ENCODE measurements at regions not wholly inside any gene's neighbourhood (a gene's known extent, or its start where the extent isn't known, plus 50 kb on each side); places are given as distances from the start of the nearest gene placed in this dataset.
A peak's percentile ranks its signal among the peaks of the same experiment; 100 is the strongest.

- no peak for DNase-seq
- FAIRE-seq, result no peak
- no peak overlapping the region for H3K4me3 ChIP-seq (ENCODE audit: low read depth in 1 of 3, low read length in 3 of 3)
- no peaks in the 10 kb centered on the region for H3K9me3 ChIP-seq (ENCODE audit: control insufficient read depth in 2 of 2, insufficient read depth in 1 of 2, low read depth in 1 of 2, low read length in 1 of 2)
- no peak overlapping the region for H3K27ac ChIP-seq (ENCODE audit: low read depth in 1 of 3, low read length in 2 of 3)
- H3K36me3 ChIP-seq (ENCODE audit: control insufficient read depth in 3 of 3, insufficient read depth in 2 of 3, low read depth in 1 of 3, low read length in 3 of 3), result no peaks in the 10 kb centered on the region
- peaks cover 0 to 3% (median 0%) of the 10 kb centered on the region in 3 donors for H3K27me3 ChIP-seq (ENCODE audit: control insufficient read depth in 3 of 3, insufficient read depth in 3 of 3, low read length in 3 of 3)
- no peaks in the 10 kb centered on the region for H3K4me1 ChIP-seq (ENCODE audit: control insufficient read depth in 3 of 3, insufficient read depth in 2 of 3, low read depth in 1 of 3, low read length in 2 of 3)
These were observed 70.1 kb upstream of the SLCO3A1 start for GRCh38 chr15:91783451-91783850.

- Histone ChIP-seq H3K27ac (ENCODE audit: low read depth in 1 of 3, low read length in 2 of 3) (no peak overlapping the region), H3K4me3 (ENCODE audit: low read depth in 1 of 3, low read length in 3 of 3) (no peak overlapping the region), H3K36me3 (ENCODE audit: control insufficient read depth in 3 of 3, insufficient read depth in 2 of 3, low read depth in 1 of 3, low read length in 3 of 3) (no peaks in the 10 kb centered on the region), H3K4me1 (ENCODE audit: control insufficient read depth in 3 of 3, insufficient read depth in 2 of 3, low read depth in 1 of 3, low read length in 2 of 3) (no peaks in the 10 kb centered on the region), H3K9me3 (ENCODE audit: control insufficient read depth in 2 of 2, insufficient read depth in 1 of 2, low read depth in 1 of 2, low read length in 1 of 2) (no peaks in the 10 kb centered on the region), H3K27me3 (ENCODE audit: control insufficient read depth in 3 of 3, insufficient read depth in 3 of 3, low read length in 3 of 3) (peaks cover 0 to 3% (median 0%) of the 10 kb centered on the region in 3 donors)
- WGBS, 3 donors, result 90 to 92% (median 91%) methylated on average over 4 of the region's 4 CpGs
- DNase-seq, result no peak
- FAIRE-seq, result no peak
These were observed 68.4 kb upstream of the SLCO3A1 start for GRCh38 chr15:91784973-91785709.

- Histone ChIP-seq H3K4me1 (ENCODE audit: control insufficient read depth in 3 of 3, insufficient read depth in 2 of 3, low read depth in 1 of 3, low read length in 2 of 3) (no peaks in the 10 kb centered on the region), H3K27ac (ENCODE audit: low read depth in 1 of 3, low read length in 2 of 3) (no peak overlapping the region), H3K9me3 (ENCODE audit: control insufficient read depth in 2 of 2, insufficient read depth in 1 of 2, low read depth in 1 of 2, low read length in 1 of 2) (no peaks in the 10 kb centered on the region), H3K27me3 (ENCODE audit: control insufficient read depth in 3 of 3, insufficient read depth in 3 of 3, low read length in 3 of 3) (peaks cover 0 to 3% (median 0%) of the 10 kb centered on the region in 3 donors), H3K4me3 (ENCODE audit: low read depth in 1 of 3, low read length in 3 of 3) (no peak overlapping the region), H3K36me3 (ENCODE audit: control insufficient read depth in 3 of 3, insufficient read depth in 2 of 3, low read depth in 1 of 3, low read length in 3 of 3) (no peaks in the 10 kb centered on the region)
- DNase-seq (peak in 1 of 2 donors; percentile 2), FAIRE-seq (no peak)
- WGBS, 3 donors, result 13 to 59% (median 28%) methylated on average over 7 of the region's 7 CpGs
These were observed 66.3 kb upstream of the SLCO3A1 start for GRCh38 chr15:91787198-91787597.

GRCh38 chr15:91789136-91789535, 64.4 kb upstream of the SLCO3A1 start:
- WGBS, 3 donors, result 85 to 87% (median 86%) methylated on average over 5 of the region's 5 CpGs
- Histone ChIP-seq H3K27me3 (ENCODE audit: control insufficient read depth in 3 of 3, insufficient read depth in 3 of 3, low read length in 3 of 3) (peaks cover 0 to 3% (median 0%) of the 10 kb centered on the region in 3 donors), H3K4me3 (ENCODE audit: low read depth in 1 of 3, low read length in 3 of 3) (no peak overlapping the region), H3K4me1 (ENCODE audit: control insufficient read depth in 3 of 3, insufficient read depth in 2 of 3, low read depth in 1 of 3, low read length in 2 of 3) (no peaks in the 10 kb centered on the region), H3K9me3 (ENCODE audit: control insufficient read depth in 2 of 2, insufficient read depth in 1 of 2, low read depth in 1 of 2, low read length in 1 of 2) (no peaks in the 10 kb centered on the region), H3K36me3 (ENCODE audit: control insufficient read depth in 3 of 3, insufficient read depth in 2 of 3, low read depth in 1 of 3, low read length in 3 of 3) (no peaks in the 10 kb centered on the region), H3K27ac (ENCODE audit: low read depth in 1 of 3, low read length in 2 of 3) (no peak overlapping the region)
- no peak for FAIRE-seq
- no peak for DNase-seq

- Histone ChIP-seq H3K36me3 (ENCODE audit: control insufficient read depth in 3 of 3, insufficient read depth in 2 of 3, low read depth in 1 of 3, low read length in 3 of 3) (no peaks in the 10 kb centered on the region), H3K4me1 (ENCODE audit: control insufficient read depth in 3 of 3, insufficient read depth in 2 of 3, low read depth in 1 of 3, low read length in 2 of 3) (no peaks in the 10 kb centered on the region), H3K9me3 (ENCODE audit: control insufficient read depth in 2 of 2, insufficient read depth in 1 of 2, low read depth in 1 of 2, low read length in 1 of 2) (no peaks in the 10 kb centered on the region), H3K27ac (ENCODE audit: low read depth in 1 of 3, low read length in 2 of 3) (no peak overlapping the region), H3K4me3 (ENCODE audit: low read depth in 1 of 3, low read length in 3 of 3) (no peak overlapping the region), H3K27me3 (ENCODE audit: control insufficient read depth in 3 of 3, insufficient read depth in 3 of 3, low read length in 3 of 3) (peaks cover 0 to 3% (median 0%) of the 10 kb centered on the region in 3 donors)
- DNase-seq (no peak), FAIRE-seq (no peak)
- WGBS, 3 donors, result 75 to 87% (median 79%) methylated on average over 3 of the region's 3 CpGs
These were observed 62.7 kb upstream of the SLCO3A1 start for GRCh38 chr15:91790836-91791235.

- H3K27ac ChIP-seq (ENCODE audit: low read depth in 1 of 3, low read length in 2 of 3), result no peak overlapping the region
- H3K27me3 ChIP-seq (ENCODE audit: control insufficient read depth in 3 of 3, insufficient read depth in 3 of 3, low read length in 3 of 3), result no peaks in the 10 kb centered on the region
- H3K4me1 ChIP-seq (ENCODE audit: control insufficient read depth in 3 of 3, insufficient read depth in 2 of 3, low read depth in 1 of 3, low read length in 2 of 3), result no peaks in the 10 kb centered on the region
- no peak for FAIRE-seq
- no peak for DNase-seq
- 93 to 96% (median 94%) methylated on average over 6 of the region's 6 CpGs for WGBS, 3 donors
- H3K9me3 ChIP-seq (ENCODE audit: control insufficient read depth in 2 of 2, insufficient read depth in 1 of 2, low read depth in 1 of 2, low read length in 1 of 2), result no peaks in the 10 kb centered on the region
- H3K36me3 ChIP-seq (ENCODE audit: control insufficient read depth in 3 of 3, insufficient read depth in 2 of 3, low read depth in 1 of 3, low read length in 3 of 3), result no peaks in the 10 kb centered on the region
- H3K4me3 ChIP-seq (ENCODE audit: low read depth in 1 of 3, low read length in 3 of 3), result no peak overlapping the region
These were observed 59.7 kb upstream of the SLCO3A1 start for GRCh38 chr15:91793771-91794170.

- Histone ChIP-seq H3K4me3 (ENCODE audit: low read depth in 1 of 3, low read length in 3 of 3) (no peak overlapping the region), H3K9me3 (ENCODE audit: control insufficient read depth in 2 of 2, insufficient read depth in 1 of 2, low read depth in 1 of 2, low read length in 1 of 2) (no peaks in the 10 kb centered on the region), H3K4me1 (ENCODE audit: control insufficient read depth in 3 of 3, insufficient read depth in 2 of 3, low read depth in 1 of 3, low read length in 2 of 3) (no peaks in the 10 kb centered on the region), H3K27me3 (ENCODE audit: control insufficient read depth in 3 of 3, insufficient read depth in 3 of 3, low read length in 3 of 3) (no peaks in the 10 kb centered on the region), H3K36me3 (ENCODE audit: control insufficient read depth in 3 of 3, insufficient read depth in 2 of 3, low read depth in 1 of 3, low read length in 3 of 3) (no peaks in the 10 kb centered on the region), H3K27ac (ENCODE audit: low read depth in 1 of 3, low read length in 2 of 3) (no peak overlapping the region)
- DNase-seq, result no peak
- 22 to 60% (median 50%) methylated on average over 1 of the region's 1 CpG for WGBS, 3 donors
- FAIRE-seq, result no peak
These were observed 58.3 kb upstream of the SLCO3A1 start for GRCh38 chr15:91795235-91795634.

GRCh38 chr15:91801836-91802534, 51.5 kb upstream of the SLCO3A1 start:
- DNase-seq, result no peak
- Histone ChIP-seq H3K27ac (ENCODE audit: low read depth in 1 of 3, low read length in 2 of 3) (no peak overlapping the region), H3K4me1 (ENCODE audit: control insufficient read depth in 3 of 3, insufficient read depth in 2 of 3, low read depth in 1 of 3, low read length in 2 of 3) (no peaks in the 10 kb centered on the region), H3K4me3 (ENCODE audit: low read depth in 1 of 3, low read length in 3 of 3) (no peak overlapping the region), H3K27me3 (ENCODE audit: control insufficient read depth in 3 of 3, insufficient read depth in 3 of 3, low read length in 3 of 3) (peaks cover 0 to 3% (median 0%) of the 10 kb centered on the region in 3 donors), H3K9me3 (ENCODE audit: control insufficient read depth in 2 of 2, insufficient read depth in 1 of 2, low read depth in 1 of 2, low read length in 1 of 2) (no peaks in the 10 kb centered on the region), H3K36me3 (ENCODE audit: control insufficient read depth in 3 of 3, insufficient read depth in 2 of 3, low read depth in 1 of 3, low read length in 3 of 3) (no peaks in the 10 kb centered on the region)
- no peak for FAIRE-seq
- WGBS, 3 donors, result 55 to 77% (median 61%) methylated on average over 9 of the region's 9 CpGs

All from small intestine (tissue), 7 donors.